Panc1 (cell line): ENCODE measurements at regions not wholly inside any gene's neighbourhood (a gene's known extent, or its start where the extent isn't known, plus 50 kb on each side); places are given as distances from the start of the nearest gene placed in this dataset.

ENCODE experiments used
- ATAC-seq: fragments of 200-7000 bp; cut with Tn5 transposase; 2 replicates; pipeline ENCODE4 v1.9.1; 2020; ENCODE audit warnings: mild to moderate bottlenecking, moderate library complexity
- BruUV-seq: library from RNA; stranded (reverse); fragments of 400-500 nt; replicated peaks from 2 replicates; lab custom pipeline; 2021; lab: Mats Ljungman, UMichigan
- CTCF ChIA-PET: fragments of 300-600 bp; sonication (Branson Sonifier 250); formaldehyde crosslinking; loops from one replicate; lab custom pipeline; 2022; ENCODE audit warnings: antibody characterized with exemption; lab: Charles Lee
- POLR2A ChIA-PET: fragments of 300-600 bp; sonication (Branson Sonifier 250); formaldehyde crosslinking; loops from one replicate; lab custom pipeline; 2022; ENCODE audit warnings: antibody characterized with exemption; lab: Charles Lee
- DNase-seq: peaks from one replicate; pipeline ENCODE4 v3.0.0-alpha.2; 2010; ENCODE audit warnings: low read depth, low spot score
- H3K27ac ChIP-seq: 2 replicates; pipeline ENCODE4 v1.5.1; 2011; ENCODE audit warnings: mild to moderate bottlenecking, low read length, inconsistent platforms
- H3K27me3 ChIP-seq: fragments of 200-500 bp; sonication (Bioruptor generic); 2 replicates; pipeline ENCODE4 v1.6.0; 2014; ENCODE audit warnings: low read length, inconsistent platforms; ENCODE audit not compliant: control insufficient read depth, insufficient read depth
- H3K36me3 ChIP-seq: fragments of 200-500 bp; sonication (Bioruptor generic); 2 replicates; pipeline ENCODE4 v1.5.1; 2014; ENCODE audit warnings: inconsistent platforms, mild to moderate bottlenecking, low read length, moderate library complexity; ENCODE audit not compliant: control insufficient read depth, insufficient read depth
- H3K4me1 ChIP-seq: 2 replicates; pipeline ENCODE4 v1.5.1; 2011; ENCODE audit warnings: inconsistent platforms, mild to moderate bottlenecking, low read length, moderate library complexity; ENCODE audit not compliant: control insufficient read depth, insufficient read depth
- H3K4me3 ChIP-seq, 2 experiments: 2 replicates each; pipeline ENCODE4 v1.5.1; 2011 to 2012; ENCODE audit warnings: low read depth in 2 of 2, low read length in 2 of 2, mild to moderate bottlenecking in 2 of 2, inconsistent platforms in 1 of 2, moderate library complexity in 1 of 2
- H3K9me3 ChIP-seq: fragments of 200-500 bp; sonication (Bioruptor generic); 2 replicates; pipeline ENCODE4 v1.5.1; 2014; ENCODE audit warnings: low read depth, mild to moderate bottlenecking, inconsistent platforms, low read length, moderate library complexity; ENCODE audit not compliant: control insufficient read depth, insufficient read depth
- CTCF ChIP-seq: fragments of 450-650 bp; IDR thresholded peaks from 2 replicates; pipeline ENCODE4 v1.5.1; 2017; ENCODE audit warnings: mild to moderate bottlenecking
- POLR2AphosphoS5 ChIP-seq: IDR thresholded peaks from 2 replicates; pipeline ENCODE4 v1.6.1; 2012; ENCODE audit warnings: mild to moderate bottlenecking, low read depth, low read length, moderate library complexity
- REST ChIP-seq, 2 experiments: IDR thresholded peaks; 2 replicates each; pipeline ENCODE4 v1.6.1; 2011 to 2012; ENCODE audit warnings: low read depth in 2 of 2, control low read depth in 1 of 2, low read length in 1 of 2, mild to moderate bottlenecking in 1 of 2, moderate library complexity in 1 of 2; ENCODE audit not compliant: insufficient read depth in 1 of 2
- SIN3A ChIP-seq: IDR thresholded peaks from 2 replicates; pipeline ENCODE4 v1.6.1; 2012; ENCODE audit warnings: low read depth, mild to moderate bottlenecking, low read length, moderate library complexity, borderline replicate concordance; ENCODE audit not compliant: insufficient read depth
- TCF7L2 ChIP-seq: IDR thresholded peaks from 2 replicates; pipeline ENCODE4 v1.6.1; 2011; ENCODE audit warnings: mild to moderate bottlenecking, low read depth, low read length, inconsistent platforms
- in situ Hi-C: cut with HindIII; loops from 2 replicates; pipeline ENCODE4 v1.10.0; 2016; ENCODE audit warnings: low sequenced_read_pairs, low pct_unique_long_range_greater_than_20kb
- intact Hi-C: fragments of 100-400 bp; cut with micrococcal nuclease; formaldehyde crosslinking; loops from one replicate; pipeline ENCODE4 v1.10.0; 2022; ENCODE audit not compliant: unreplicated experiment

GRCh38 chr2:129892360-129892759 is 87.1 kb upstream of the RAB6C start:
- TF ChIP-seq REST (IDR thresholded peaks at IDR 0.05; ENCODE audit: insufficient read depth in 1 of 2, low read depth in 2 of 2, low read length in 1 of 2) (no peak), POLR2AphosphoS5 (no peak), TCF7L2 (no peak), CTCF (no peak), SIN3A (no peak)
- no TSS peak for BruUV-seq
- Histone ChIP-seq H3K4me3 (no peak overlapping the region), H3K36me3 (no peaks in the 10 kb centered on the region), H3K27me3 (peaks cover 4% of the 10 kb centered on the region; the same call in 1 of the 2 replicates), H3K27ac (no peak overlapping the region), H3K9me3 (no peaks in the 10 kb centered on the region), H3K4me1 (no peaks in the 10 kb centered on the region)
- POLR2A ChIA-PET, result no interaction called here
- no peak for DNase-seq
- in situ Hi-C loops, result no loop called here
- CTCF ChIA-PET, result no interaction called here
- ATAC-seq, result no peak
- intact Hi-C loops, result no loop called here

- no peak overlapping the region for H3K4me3 ChIP-seq
- no peak overlapping the region for H3K27ac ChIP-seq
- intact Hi-C loops, result no loop called here
- no peak for DNase-seq
- ATAC-seq, result no peak
- ChIA-PET CTCF (no interaction called here), POLR2A (no interaction called here)
- no TSS peak for BruUV-seq
- in situ Hi-C loops, result no loop called here
- TF ChIP-seq POLR2AphosphoS5 (no peak), SIN3A (no peak), TCF7L2 (no peak), REST (IDR thresholded peaks at IDR 0.05; ENCODE audit: insufficient read depth in 1 of 2, low read depth in 2 of 2, low read length in 1 of 2) (no peak), CTCF (no peak)
- peaks cover 6% of the 10 kb centered on the region; the same call in 1 of the 2 replicates for H3K27me3 ChIP-seq
- no peaks in the 10 kb centered on the region for H3K4me1 ChIP-seq
- no peaks in the 10 kb centered on the region for H3K9me3 ChIP-seq
- H3K36me3 ChIP-seq, result no peaks in the 10 kb centered on the region
Observed at GRCh38 chr2:129892773-129893172, 86.7 kb upstream of the RAB6C start.
